K562 (cell line): ENCODE measurements at regions not wholly inside any gene's neighbourhood (a gene's known extent, or its start where the extent isn't known, plus 50 kb on each side); places are given as distances from the start of the nearest gene placed in this dataset.

Experiments used
- CTCF ChIP-seq, 3 experiments: IDR thresholded peaks in 2 of 3; conservative IDR thresholded peaks in 1 of 3; 2 replicates each; pipeline ENCODE4 v1.5.1; 2011 to 2012; ENCODE audit warnings: low read length in 3 of 3, mild to moderate bottlenecking in 3 of 3, control low read depth in 2 of 3, improper control_type of control experiment in 1 of 3, inconsistent platforms in 1 of 3, low read depth in 1 of 3, mixed read lengths in 1 of 3, moderate library complexity in 1 of 3; ENCODE audit not compliant: insufficient read depth in 2 of 3
- ELF4 ChIP-seq: fragments of 450-650 bp; formaldehyde crosslinking; IDR thresholded peaks from 2 replicates; pipeline ENCODE4 v1.4.0; 2022; ENCODE audit warnings: missing genetic modification characterization
- FOXA3 ChIP-seq, 2 experiments: fragments of 450-650 bp in 1 of 2; sonication (generic) in 1 of 2; formaldehyde crosslinking; IDR thresholded peaks in 1 of 2; conservative IDR thresholded peaks in 1 of 2; 2 replicates each; pipeline versions ENCODE4 v1.4.0 to v1.8.0; 2020 to 2022; ENCODE audit warnings: mild to moderate bottlenecking in 2 of 2, missing genetic modification reagents in 1 of 2
- JUN ChIP-seq, 2 experiments: sonication (generic) in 1 of 2; formaldehyde crosslinking in 1 of 2; IDR thresholded peaks; 2 replicates each; pipeline versions ENCODE4 v1.6.1 to v1.8.0; 2012 to 2022; ENCODE audit warnings: borderline replicate concordance in 2 of 2, mild to moderate bottlenecking in 2 of 2, improper control_type of control experiment in 1 of 2, low read depth in 1 of 2, low read length in 1 of 2, missing genetic modification reagents in 1 of 2
- JUND ChIP-seq, 2 experiments: IDR thresholded peaks; 2 replicates in 1 of 2; 3 replicates in 1 of 2; pipeline ENCODE4 v1.6.1; 2011; ENCODE audit warnings: borderline replicate concordance in 2 of 2, low read depth in 2 of 2, low read length in 2 of 2, improper control_type of control experiment in 1 of 2, missing biosample characterization in 1 of 2, missing genetic modification characterization in 1 of 2, missing genetic modification reagents in 1 of 2
- PKNOX1 ChIP-seq: fragments of 450-650 bp; IDR thresholded peaks from 2 replicates; pipeline ENCODE4 v1.6.1; 2016
- RFX5 ChIP-seq: IDR thresholded peaks from 2 replicates; pipeline ENCODE4 v1.6.1; 2011; ENCODE audit warnings: low read depth, mild to moderate bottlenecking, improper control_type of control experiment, low read length
- SMARCC2 ChIP-seq: fragments of 450-650 bp; IDR thresholded peaks from 2 replicates; pipeline ENCODE4 v1.6.1; 2017; ENCODE audit warnings: antibody characterized with exemption, moderate library complexity, mild to moderate bottlenecking, low read depth
- USF2 ChIP-seq: sonication (generic); formaldehyde crosslinking; IDR thresholded peaks from 2 replicates; pipeline ENCODE4 v1.5.0; 2020; ENCODE audit warnings: missing genetic modification reagents
- ZBTB1 ChIP-seq: sonication (generic); formaldehyde crosslinking; IDR thresholded peaks from 2 replicates; pipeline ENCODE4 v1.8.1; 2023; ENCODE audit warnings: missing genetic modification reagents, low read depth, mild to moderate bottlenecking, borderline replicate concordance
- ZBTB11 ChIP-seq, 3 experiments: fragments of 200-800 bp in 1 of 3; fragments of 250-450 bp in 1 of 3; fragments of 450-650 bp in 1 of 3; sonication (Bioruptor Pico) in 1 of 3; sonication (Bioruptor generic) in 1 of 3; formaldehyde crosslinking in 1 of 3; IDR thresholded peaks; 2 replicates each; pipeline versions ENCODE4 v1.6.1 to v1.8.0; 2016 to 2022; ENCODE audit warnings: mild to moderate bottlenecking in 2 of 3, missing genetic modification characterization in 2 of 3, missing compliant biosample characterization in 1 of 3, moderate library complexity in 1 of 3
- ZNF311 ChIP-seq: fragments of 250-450 bp; sonication (Bioruptor Pico); IDR thresholded peaks from 2 replicates; pipeline ENCODE4 v1.4.0; 2020; ENCODE audit warnings: mild to moderate bottlenecking, moderate library complexity

- TF ChIP-seq ELF4 (CRISPR knock-in tag) = no peak
- TF ChIP-seq ZBTB11 (CRISPR knock-in tag; IDR thresholded peaks at IDR 0.05) = no peak
- TF ChIP-seq JUND (IDR thresholded peaks at IDR 0.05; ENCODE audit: borderline replicate concordance, low read depth, low read length) = no peak
- no peak for TF ChIP-seq JUND (tag; IDR thresholded peaks at IDR 0.05; ENCODE audit: borderline replicate concordance, low read depth, low read length)
- TF ChIP-seq ZNF311 (CRISPR knock-in tag) = no peak
- TF ChIP-seq ZBTB1 (CRISPR knock-in tag) = no peak
- TF ChIP-seq PKNOX1 = no peak
- no peak for TF ChIP-seq USF2
- TF ChIP-seq FOXA3 (CRISPR knock-in tag; conservative IDR thresholded peaks at IDR 0.05 in 1 of 2, IDR thresholded peaks at IDR 0.05 in 1 of 2) = no peak
- TF ChIP-seq CTCF (IDR thresholded peaks at IDR 0.05 in 2 of 3, conservative IDR thresholded peaks at IDR 0.05 in 1 of 3; ENCODE audit: insufficient read depth in 2 of 3, low read depth in 1 of 3, low read length in 3 of 3) = no peak
- TF ChIP-seq RFX5 = no peak
- no peak for TF ChIP-seq JUN (IDR thresholded peaks at IDR 0.05; ENCODE audit: borderline replicate concordance, low read depth, low read length)
- no peak for TF ChIP-seq JUN (CRISPR knock-in tag; IDR thresholded peaks at IDR 0.05; ENCODE audit: borderline replicate concordance)
- TF ChIP-seq SMARCC2 = no peak
Observed at GRCh38 chr2:59254279-59254678, 1013.2 kb upstream of the FANCL start.
